ENCODE measurements at regions not wholly inside any gene's neighbourhood (a gene's known extent, or its start where the extent isn't known, plus 50 kb on each side); places are given as distances from the start of the nearest gene placed in this dataset.

DNA sequence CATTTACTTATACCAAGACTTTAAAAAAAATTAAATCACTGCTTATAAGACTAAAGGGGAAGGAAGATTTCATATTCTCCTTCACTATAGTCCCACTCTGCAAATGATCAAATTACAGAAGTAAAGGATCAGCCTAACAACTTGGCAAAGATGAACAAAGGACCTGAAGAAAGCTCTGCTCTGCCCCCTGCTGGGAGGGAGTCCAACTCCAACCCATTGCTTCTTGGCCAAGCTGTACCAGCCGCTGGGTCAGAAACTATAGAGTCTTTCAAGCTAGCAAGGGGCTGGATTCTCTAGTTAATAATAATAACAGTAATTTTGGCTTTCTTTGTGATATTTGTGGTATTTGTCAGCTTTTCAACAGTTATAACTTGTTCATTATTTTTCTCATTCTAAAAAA lies 927.0 kb upstream of the CRIM1 start:
- TF ChIP-seq, protein P1, sequence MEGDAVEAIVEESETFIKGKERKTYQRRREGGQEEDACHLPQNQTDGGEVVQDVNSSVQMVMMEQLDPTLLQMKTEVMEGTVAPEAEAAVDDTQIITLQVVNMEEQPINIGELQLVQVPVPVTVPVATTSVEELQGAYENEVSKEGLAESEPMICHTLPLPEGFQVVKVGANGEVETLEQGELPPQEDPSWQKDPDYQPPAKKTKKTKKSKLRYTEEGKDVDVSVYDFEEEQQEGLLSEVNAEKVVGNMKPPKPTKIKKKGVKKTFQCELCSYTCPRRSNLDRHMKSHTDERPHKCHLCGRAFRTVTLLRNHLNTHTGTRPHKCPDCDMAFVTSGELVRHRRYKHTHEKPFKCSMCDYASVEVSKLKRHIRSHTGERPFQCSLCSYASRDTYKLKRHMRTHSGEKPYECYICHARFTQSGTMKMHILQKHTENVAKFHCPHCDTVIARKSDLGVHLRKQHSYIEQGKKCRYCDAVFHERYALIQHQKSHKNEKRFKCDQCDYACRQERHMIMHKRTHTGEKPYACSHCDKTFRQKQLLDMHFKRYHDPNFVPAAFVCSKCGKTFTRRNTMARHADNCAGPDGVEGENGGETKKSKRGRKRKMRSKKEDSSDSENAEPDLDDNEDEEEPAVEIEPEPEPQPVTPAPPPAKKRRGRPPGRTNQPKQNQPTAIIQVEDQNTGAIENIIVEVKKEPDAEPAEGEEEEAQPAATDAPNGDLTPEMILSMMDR (IDR thresholded peaks at IDR 0.05), result peak in 7 of 12 donors; percentile 13 to 44 (median 26)
- TF ChIP-seq POLR2A (IDR thresholded peaks at IDR 0.05), result no peak
